ENCODE measurements at regions not wholly inside any gene's neighbourhood (a gene's known extent, or its start where the extent isn't known, plus 50 kb on each side); places are given as distances from the start of the nearest gene placed in this dataset.

GRCh38 chr16:6512512-6512911 lies 820.1 kb upstream of the RBFOX1 start:
- Histone ChIP-seq H3K4me1 (ENCODE audit: control insufficient read depth in 2 of 3, insufficient read depth in 2 of 3, low read depth in 1 of 3, low read length in 3 of 3) (no peaks in the 10 kb centered on the region), H3K9ac (ENCODE audit: low read length in 3 of 3) (no peak overlapping the region), H3K36me3 (ENCODE audit: control insufficient read depth in 2 of 3, insufficient read depth in 3 of 3, low read length in 3 of 3) (no peaks in the 10 kb centered on the region), H3K4me3 (ENCODE audit: low read length in 3 of 3) (no peak overlapping the region), H3K27me3 (ENCODE audit: control insufficient read depth, insufficient read depth, low read length) (no peaks in the 10 kb centered on the region), H3K27ac (ENCODE audit: low read depth in 2 of 2, low read length in 2 of 2) (no peak overlapping the region), H3K9me3 (ENCODE audit: control insufficient read depth in 2 of 3, insufficient read depth in 1 of 3, low read length in 3 of 3) (no peaks in the 10 kb centered on the region)
- intact Hi-C loops (cut with DNase I) = no loop called here
- TF ChIP-seq CTCF (IDR thresholded peaks at IDR 0.05; ENCODE audit: borderline replicate concordance, extremely low read depth, insufficient read depth) = no peak
- FAIRE-seq (no peak), DNase-seq (no peak)

GRCh38 chr16:6510261-6510660 lies 822.4 kb upstream of the RBFOX1 start:
- Histone ChIP-seq H3K27ac (ENCODE audit: low read depth in 2 of 2, low read length in 2 of 2) (no peak overlapping the region), H3K36me3 (ENCODE audit: control insufficient read depth in 2 of 3, insufficient read depth in 3 of 3, low read length in 3 of 3) (no peaks in the 10 kb centered on the region), H3K27me3 (ENCODE audit: control insufficient read depth, insufficient read depth, low read length) (no peaks in the 10 kb centered on the region), H3K9me3 (ENCODE audit: control insufficient read depth in 2 of 3, insufficient read depth in 1 of 3, low read length in 3 of 3) (no peaks in the 10 kb centered on the region), H3K4me3 (ENCODE audit: low read length in 3 of 3) (no peak overlapping the region), H3K4me1 (ENCODE audit: control insufficient read depth in 2 of 3, insufficient read depth in 2 of 3, low read depth in 1 of 3, low read length in 3 of 3) (no peaks in the 10 kb centered on the region), H3K9ac (ENCODE audit: low read length in 3 of 3) (no peak overlapping the region)
- TF ChIP-seq CTCF (IDR thresholded peaks at IDR 0.05; ENCODE audit: borderline replicate concordance, extremely low read depth, insufficient read depth) = no peak
- DNase-seq (no peak), FAIRE-seq (no peak)
- intact Hi-C loops (cut with DNase I) = no loop called here

- Histone ChIP-seq H3K4me1 (ENCODE audit: control insufficient read depth in 2 of 3, insufficient read depth in 2 of 3, low read depth in 1 of 3, low read length in 3 of 3) (no peaks in the 10 kb centered on the region), H3K27me3 (ENCODE audit: control insufficient read depth, insufficient read depth, low read length) (no peaks in the 10 kb centered on the region), H3K4me3 (ENCODE audit: low read length in 3 of 3) (no peak overlapping the region), H3K36me3 (ENCODE audit: control insufficient read depth in 2 of 3, insufficient read depth in 3 of 3, low read length in 3 of 3) (no peaks in the 10 kb centered on the region), H3K27ac (ENCODE audit: low read depth in 2 of 2, low read length in 2 of 2) (no peak overlapping the region), H3K9me3 (ENCODE audit: control insufficient read depth in 2 of 3, insufficient read depth in 1 of 3, low read length in 3 of 3) (peaks cover 0 to 4% (median 0%) of the 10 kb centered on the region in 3 donors), H3K9ac (ENCODE audit: low read length in 3 of 3) (no peak overlapping the region)
- intact Hi-C loops (cut with DNase I) = no loop called here
- no peak for DNase-seq
- no peak for TF ChIP-seq CTCF (IDR thresholded peaks at IDR 0.05; ENCODE audit: borderline replicate concordance, extremely low read depth, insufficient read depth)
- no peak for FAIRE-seq
Observed at GRCh38 chr16:6499413-6499812, 833.2 kb upstream of the RBFOX1 start.

GRCh38 chr16:6498858-6499257 lies 833.8 kb upstream of the RBFOX1 start:
- FAIRE-seq = no peak
- H3K27me3 ChIP-seq (ENCODE audit: control insufficient read depth, insufficient read depth, low read length) = no peaks in the 10 kb centered on the region

More at GRCh38 chr16:6498858-6499257, 833.8 kb upstream of the RBFOX1 start:
- intact Hi-C loops (cut with DNase I) = no loop called here
- Histone ChIP-seq H3K36me3 (ENCODE audit: control insufficient read depth in 2 of 3, insufficient read depth in 3 of 3, low read length in 3 of 3) (no peaks in the 10 kb centered on the region), H3K4me1 (ENCODE audit: control insufficient read depth in 2 of 3, insufficient read depth in 2 of 3, low read depth in 1 of 3, low read length in 3 of 3) (no peaks in the 10 kb centered on the region), H3K9ac (ENCODE audit: low read length in 3 of 3) (no peak overlapping the region), H3K27ac (ENCODE audit: low read depth in 2 of 2, low read length in 2 of 2) (no peak overlapping the region), H3K9me3 (ENCODE audit: control insufficient read depth in 2 of 3, insufficient read depth in 1 of 3, low read length in 3 of 3) (peaks cover 0 to 4% (median 0%) of the 10 kb centered on the region in 3 donors), H3K4me3 (ENCODE audit: low read length in 3 of 3) (no peak overlapping the region)
- DNase-seq = no peak
- no peak for TF ChIP-seq CTCF (IDR thresholded peaks at IDR 0.05; ENCODE audit: borderline replicate concordance, extremely low read depth, insufficient read depth)
